Fibroblast of skin of back (primary cell): ENCODE measurements at regions not wholly inside any gene's neighbourhood (a gene's known extent, or its start where the extent isn't known, plus 50 kb on each side); places are given as distances from the start of the nearest gene placed in this dataset.

Source experiments
- DNase-seq: peaks from one replicate; pipeline ENCODE4 v3.0.0-alpha.2; 2013

- no peak for DNase-seq
These were observed 74.3 kb downstream of the ANKRD7 start for GRCh38 chr7:118298771-118299170.

- DNase-seq: no peak
These were observed 75.7 kb downstream of the ANKRD7 start for GRCh38 chr7:118300177-118300576.

DNA sequence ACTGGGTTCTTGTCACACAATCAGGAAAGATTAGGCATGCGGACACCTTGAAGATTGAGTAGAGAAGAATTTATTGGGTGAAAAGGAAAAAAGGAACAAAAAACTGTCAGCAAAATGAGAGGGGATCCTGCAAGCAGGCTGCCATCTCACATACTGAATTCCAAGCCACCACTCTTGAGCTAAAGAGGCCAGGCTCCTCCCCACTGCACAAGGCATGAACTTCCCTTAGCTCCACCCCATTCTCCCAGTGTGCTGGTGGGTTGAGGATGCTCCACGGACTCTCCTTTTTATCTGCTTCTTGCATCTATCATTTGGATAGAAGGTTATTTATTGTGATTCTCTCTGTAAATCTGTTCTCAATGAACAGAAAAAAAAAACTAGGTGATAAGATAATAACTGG lies 79.6 kb downstream of the ANKRD7 start:
- DNase-seq: no peak

DNA sequence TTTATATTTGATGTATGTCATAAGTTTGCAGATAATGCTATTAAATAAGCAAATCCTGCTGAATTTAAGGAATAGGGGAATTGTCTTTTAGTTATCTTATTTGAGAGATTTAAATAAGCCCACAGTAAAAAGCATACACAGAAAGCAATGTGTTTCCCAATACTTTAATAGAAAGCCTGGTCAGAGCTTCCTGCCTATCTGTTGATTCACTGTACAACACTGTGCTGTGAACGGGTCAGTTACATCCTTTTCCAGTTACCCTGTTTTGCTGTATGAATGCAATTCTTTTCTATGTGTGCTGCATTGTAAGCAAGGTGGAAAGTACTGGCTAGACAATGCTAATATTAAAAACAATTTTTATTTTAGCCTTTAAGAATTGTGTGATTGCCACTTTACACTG lies 81.2 kb downstream of the ANKRD7 start:
- DNase-seq: no peak

DNA sequence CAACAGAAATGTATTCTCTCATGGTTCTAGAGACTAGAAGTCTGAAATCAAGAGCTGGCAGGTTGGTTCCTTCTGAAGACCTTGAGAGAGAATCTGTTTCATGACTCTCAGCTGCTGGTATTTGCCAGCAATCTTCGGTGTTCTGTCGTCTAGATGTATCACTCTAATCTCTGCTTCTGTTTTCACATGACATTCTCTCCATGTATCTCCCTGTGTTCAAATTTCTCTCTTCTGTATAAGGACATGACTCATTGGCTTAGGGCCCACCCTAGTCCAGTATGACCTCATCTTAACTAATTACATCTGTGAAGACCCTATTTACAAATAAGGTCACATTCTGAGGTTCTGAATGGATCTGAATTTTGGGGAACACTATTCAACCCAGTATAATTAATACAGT lies 82.3 kb downstream of the ANKRD7 start:
- DNase-seq: no peak

GRCh38 chr7:118311121-118311836 lies 86.8 kb downstream of the ANKRD7 start:
- no peak for DNase-seq

DNA sequence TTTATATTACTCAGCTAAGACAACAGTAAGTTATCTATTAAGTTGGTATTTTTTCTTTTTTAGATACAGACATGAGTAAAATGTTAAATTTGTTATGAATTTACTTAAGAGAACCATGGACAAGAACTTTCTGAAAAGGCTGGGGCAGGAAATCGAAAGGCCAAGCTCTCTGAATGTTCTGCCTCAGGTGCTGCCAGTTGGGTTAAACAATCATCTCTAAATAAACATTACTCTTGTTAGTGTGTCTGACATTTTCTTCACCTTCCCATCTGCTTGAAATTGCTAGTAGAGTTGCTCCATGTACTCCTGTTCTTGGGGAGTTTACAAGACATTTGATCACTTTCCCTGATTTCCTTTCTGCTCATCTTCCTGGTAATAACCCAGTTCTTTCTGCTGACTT lies 87.5 kb downstream of the ANKRD7 start:
- no peak for DNase-seq

DNA sequence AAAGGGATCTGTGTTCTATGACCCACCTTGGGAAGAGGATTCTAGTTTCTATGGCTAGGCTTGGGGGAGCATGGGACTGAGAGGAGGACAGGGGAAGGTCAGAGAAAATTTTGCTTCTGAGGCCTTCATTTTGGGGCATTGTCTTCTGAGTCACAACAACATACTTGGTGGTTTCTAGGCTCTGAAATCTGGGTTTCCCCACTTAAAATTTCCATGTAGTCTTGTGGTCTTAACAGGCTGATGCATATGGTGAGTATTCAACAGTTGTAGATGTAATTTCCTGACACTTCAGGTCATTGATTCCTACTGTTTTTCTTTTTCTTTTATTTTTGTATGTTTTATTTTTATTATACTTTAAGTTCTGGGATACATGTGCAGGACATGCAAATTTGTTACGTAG lies 88.5 kb downstream of the ANKRD7 start:
- DNase-seq: no peak

DNA sequence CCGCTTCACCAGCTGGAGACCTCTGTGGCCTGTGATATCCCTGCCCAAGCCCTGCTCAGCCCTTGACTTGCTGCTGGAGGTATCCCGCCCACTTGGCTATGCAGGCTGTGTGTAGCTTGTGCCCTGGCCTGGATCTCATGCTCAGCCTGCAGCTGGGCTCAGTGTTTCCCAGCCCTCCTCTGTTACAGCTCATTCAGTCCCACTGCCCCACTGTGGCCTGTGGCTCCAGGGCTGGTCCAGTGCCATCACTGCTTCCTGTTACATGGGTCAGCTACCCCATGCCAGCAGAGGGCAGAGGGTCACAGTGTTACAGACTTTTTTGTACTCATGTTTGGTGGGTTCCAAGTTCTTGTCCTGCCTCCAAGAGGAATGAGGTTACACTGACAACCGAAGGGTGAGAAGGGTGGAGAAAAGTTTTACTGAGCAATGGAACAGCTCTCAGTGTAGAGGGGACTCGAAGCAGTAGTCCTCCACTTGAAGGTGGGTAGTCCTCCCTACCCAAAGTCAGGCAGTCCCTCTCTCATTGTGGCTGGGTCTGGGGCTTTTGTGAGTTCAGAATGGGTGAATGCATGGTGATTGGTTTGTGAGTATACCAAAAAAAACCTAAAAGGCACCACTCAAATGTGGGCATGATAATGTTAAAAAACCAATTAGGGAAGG lies 100.4 kb downstream of the ANKRD7 start:
- no peak for DNase-seq

- DNase-seq: no peak
These were observed 100.9 kb downstream of the ANKRD7 start for GRCh38 chr7:118325450-118325808.

DNA sequence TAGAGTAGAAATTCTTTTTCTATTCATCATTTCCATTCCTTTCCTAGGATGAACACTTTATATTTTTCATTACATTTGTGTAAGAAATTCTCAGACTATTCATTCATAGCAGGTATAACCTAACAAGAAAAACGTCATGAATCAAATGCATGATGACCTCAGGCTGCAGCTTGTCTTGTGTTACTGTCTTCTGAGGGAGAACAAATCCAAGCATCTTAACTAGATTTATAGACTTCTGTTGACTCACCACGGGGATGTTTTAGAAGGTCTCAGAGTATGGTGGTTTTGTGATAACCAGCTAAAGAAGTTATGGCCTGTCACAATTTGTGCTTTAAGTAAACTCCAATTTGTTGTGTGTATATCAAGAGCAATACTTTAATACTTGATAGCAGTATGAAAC lies 102.7 kb downstream of the ANKRD7 start:
- DNase-seq: no peak

DNA sequence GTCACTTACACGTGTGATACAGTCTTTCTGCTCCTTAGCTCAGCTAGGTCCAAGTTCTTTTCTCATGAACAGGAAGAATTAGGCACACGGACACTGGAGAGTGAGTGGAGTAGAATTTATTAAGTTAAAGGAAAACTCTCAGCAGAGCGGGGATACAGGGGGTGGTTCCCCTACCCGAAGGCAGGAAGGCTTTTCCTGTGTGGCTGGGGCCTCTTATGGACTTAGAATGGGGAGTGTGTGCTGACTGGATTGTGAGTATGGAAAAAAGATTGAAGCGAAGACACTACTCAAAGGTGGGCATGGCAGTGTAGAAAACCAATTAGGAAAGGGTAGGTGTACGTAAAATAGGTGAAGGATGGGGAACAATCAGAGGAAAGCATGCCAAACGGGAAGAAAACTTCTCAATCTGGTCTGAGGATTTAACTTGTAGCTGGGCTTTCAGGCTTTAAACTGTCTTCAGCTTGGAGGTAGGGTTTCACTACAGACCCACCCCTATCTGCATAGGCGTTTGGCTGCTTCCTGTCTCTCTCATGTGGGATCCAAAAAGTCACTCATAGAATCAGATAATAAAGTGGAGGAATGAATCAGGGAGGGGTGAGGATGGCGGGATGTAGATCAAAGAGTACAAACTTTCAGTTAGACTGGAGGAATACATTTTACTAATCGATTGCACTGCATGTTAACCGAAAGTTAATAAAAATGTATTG lies 104.2 kb downstream of the ANKRD7 start:
- no peak for DNase-seq

DNA sequence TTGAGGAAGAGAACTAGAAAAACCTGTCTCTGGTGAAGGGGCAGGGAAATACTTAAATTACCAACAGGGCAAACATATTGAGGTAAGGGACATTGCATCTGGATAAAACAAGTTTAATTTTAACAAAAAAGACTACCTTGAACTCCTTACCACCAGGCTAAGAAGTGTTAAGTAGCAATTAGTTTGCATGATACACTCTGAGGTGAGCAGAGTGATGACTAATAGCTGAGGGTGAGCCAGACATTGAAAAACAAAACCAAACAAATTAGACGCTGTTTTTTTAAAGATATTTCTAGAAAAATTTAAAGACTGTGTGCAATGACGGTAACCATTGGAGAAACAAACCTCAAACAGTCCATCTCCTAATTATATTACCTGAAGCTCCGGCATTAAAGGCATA lies 105.9 kb downstream of the ANKRD7 start:
- no peak for DNase-seq

DNA sequence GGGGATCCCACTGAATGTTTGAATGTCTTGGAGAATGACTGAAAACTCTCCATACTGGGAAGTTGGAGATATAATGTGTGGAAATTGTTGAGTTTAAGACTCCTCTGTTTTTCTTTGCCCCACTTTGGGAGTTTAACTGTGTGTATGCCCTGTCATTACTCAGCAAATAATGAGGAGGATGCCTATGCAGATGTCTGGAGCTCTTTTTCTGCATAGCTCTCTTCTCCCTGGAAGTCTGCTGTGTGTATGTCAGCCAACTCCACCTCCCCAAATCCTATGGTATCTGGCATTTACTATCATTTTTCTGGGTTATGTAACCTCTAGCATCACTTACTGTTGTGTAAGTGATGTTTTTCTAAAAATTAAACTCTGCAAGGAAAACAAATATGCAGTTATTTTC lies 122.2 kb downstream of the ANKRD7 start:
- no peak for DNase-seq

DNA sequence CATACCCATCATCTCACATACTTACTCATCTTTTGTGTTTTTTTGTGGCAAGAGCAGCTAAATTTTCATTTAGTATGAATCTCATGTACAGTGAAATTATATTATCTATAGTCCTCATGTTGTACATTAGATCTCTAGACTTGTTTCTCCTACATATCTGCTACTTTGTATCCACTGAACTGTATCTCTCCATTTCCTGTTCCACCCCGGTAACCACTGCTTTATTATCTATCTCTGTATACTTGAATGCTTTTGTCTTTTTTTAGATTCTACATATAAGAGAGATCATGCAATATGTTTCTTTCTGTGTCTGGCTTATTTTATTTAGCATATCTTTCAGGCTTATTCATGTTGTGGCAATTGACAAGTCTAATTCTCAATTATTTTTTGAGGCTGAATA lies 125.1 kb downstream of the ANKRD7 start:
- DNase-seq: no peak

- DNase-seq: no peak
These were observed 125.8 kb downstream of the ANKRD7 start for GRCh38 chr7:118350260-118350659.

DNA sequence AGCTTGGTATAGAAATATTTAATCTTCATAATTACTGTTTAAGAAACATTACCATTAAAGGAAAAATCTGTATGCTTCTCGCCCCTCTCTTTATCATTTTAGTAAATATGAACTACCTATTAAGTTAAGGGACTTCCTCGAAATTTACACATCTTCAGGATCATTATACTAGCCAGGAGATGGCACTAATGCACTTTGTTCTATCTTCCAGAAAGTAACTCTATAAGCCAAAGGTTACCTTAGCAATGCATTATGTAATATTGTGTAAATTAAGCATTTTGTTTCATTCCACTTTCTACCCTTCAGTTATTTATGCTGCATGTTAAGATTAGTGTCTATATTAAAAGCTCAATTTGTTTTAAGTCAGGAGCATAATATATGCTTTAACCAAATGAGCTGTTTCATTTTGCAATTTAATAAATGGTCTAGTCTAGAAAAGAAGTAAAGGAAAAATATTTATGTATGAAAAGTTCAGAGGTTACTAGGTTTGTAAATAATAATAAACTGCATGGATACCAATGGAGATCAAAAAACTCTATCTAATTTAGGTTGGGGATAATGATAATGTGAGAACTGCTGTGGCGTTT lies 128.5 kb downstream of the ANKRD7 start:
- DNase-seq: no peak

GRCh38 chr7:118366363-118366762 lies 141.9 kb downstream of the ANKRD7 start:
- no peak for DNase-seq

DNA sequence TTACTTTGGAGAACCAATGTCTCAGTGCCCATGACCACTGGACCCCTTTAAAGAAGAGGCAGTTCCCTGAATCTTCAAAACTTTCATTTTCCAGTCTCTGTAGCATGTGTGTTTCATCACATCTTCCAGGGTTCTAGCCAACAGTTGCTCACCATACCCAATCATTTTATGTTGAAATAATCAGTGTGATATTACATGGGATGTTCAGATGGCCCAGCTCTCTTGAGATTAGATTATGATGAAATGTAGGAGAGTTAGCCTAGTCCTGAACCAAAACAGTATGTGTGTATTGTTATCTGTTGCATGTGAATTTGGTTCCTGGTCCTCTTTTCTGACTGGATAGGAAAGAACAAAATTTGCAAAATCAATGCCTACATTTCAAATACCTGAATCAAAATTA lies 144.5 kb downstream of the ANKRD7 start:
- no peak for DNase-seq

- DNase-seq: no peak
These were observed 145.5 kb downstream of the ANKRD7 start for GRCh38 chr7:118369987-118370386.

DNA sequence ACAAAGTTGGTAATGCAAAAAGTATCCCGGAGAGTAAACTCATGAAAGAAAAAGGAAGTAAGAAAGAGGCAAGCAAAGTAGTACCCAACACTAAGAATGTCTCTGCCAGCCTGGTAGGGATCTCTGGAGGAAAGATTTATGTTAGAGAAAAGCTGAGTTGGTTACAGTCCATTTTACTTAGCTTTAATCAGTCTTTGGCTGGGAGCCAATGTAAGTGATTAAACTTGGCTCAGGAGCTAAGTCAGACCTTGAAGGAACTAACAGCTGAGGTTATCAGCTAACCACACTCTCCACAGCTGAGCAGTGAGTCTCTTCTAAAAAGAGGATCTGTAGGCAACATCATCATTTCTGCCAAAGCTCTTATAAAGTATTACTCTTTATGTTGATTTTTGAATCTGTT lies 148.0 kb downstream of the ANKRD7 start:
- no peak for DNase-seq

GRCh38 chr7:118389629-118390028 lies 165.1 kb downstream of the ANKRD7 start:
- no peak for DNase-seq

DNA sequence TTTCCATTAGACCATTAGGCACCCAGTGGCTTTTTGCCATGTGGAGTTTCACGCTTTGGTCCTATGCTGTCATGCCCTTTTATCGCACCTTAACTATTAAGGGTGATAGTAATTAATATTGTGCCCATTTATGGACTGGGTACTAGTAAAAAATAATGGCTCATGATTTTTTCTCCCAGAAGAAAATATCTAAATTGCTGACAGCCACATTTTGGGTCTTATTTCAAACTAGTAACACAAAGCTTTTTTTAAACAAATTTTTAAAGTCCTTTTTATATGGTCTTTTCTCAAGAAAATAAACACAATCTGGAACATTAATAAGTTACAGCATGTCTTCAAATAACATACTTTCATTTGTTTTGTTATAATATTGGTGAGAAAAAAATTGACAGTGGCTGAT lies 179.7 kb downstream of the ANKRD7 start:
- no peak for DNase-seq

DNA sequence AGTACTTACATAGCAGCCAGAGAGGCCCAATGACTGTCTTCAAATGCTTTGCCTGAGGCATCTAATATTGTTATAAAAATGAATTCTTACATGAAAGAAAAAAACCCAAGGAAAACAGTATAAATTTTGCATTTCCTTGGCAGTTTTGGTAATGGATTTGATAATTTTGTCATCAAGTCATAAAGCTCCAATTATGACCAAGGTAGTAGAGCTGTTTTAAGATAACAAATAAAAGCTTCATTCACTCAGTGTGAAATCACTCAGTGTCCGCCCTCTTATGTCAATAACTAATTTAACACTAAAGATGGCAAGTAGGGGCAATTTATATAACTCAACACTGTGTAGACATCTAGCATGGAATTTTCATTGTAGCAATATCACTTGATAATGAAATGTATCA lies 193.9 kb downstream of the ANKRD7 start:
- no peak for DNase-seq
